SH-SY5Y (cell line): ENCODE measurements at regions not wholly inside any gene's neighbourhood (a gene's known extent, or its start where the extent isn't known, plus 50 kb on each side); places are given as distances from the start of the nearest gene placed in this dataset.

Source experiments
- GATA2 ChIP-seq: IDR thresholded peaks from 2 replicates; pipeline ENCODE4 v1.6.1; 2011; ENCODE audit warnings: mild to moderate bottlenecking, low read depth, low read length
- GATA3 ChIP-seq: IDR thresholded peaks from 2 replicates; pipeline ENCODE4 v1.6.1; 2011; ENCODE audit warnings: low read depth, mild to moderate bottlenecking, low read length, moderate library complexity

- TF ChIP-seq GATA2, result no peak
- no peak for TF ChIP-seq GATA3
Observed at GRCh38 chr1:199791495-199791894, 236.0 kb upstream of the NR5A2 start.

GRCh38 chr1:199792874-199793273, 234.6 kb upstream of the NR5A2 start:
- TF ChIP-seq GATA2 (no peak), GATA3 (no peak)

- no peak for TF ChIP-seq GATA3
- no peak for TF ChIP-seq GATA2
Observed at GRCh38 chr1:199794105-199794863, 233.2 kb upstream of the NR5A2 start.

GRCh38 chr1:199799116-199799515, 228.4 kb upstream of the NR5A2 start:
- TF ChIP-seq GATA2 (no peak), GATA3 (no peak)

- TF ChIP-seq GATA3 (no peak), GATA2 (no peak)
Observed at GRCh38 chr1:199804526-199804925, 223.0 kb upstream of the NR5A2 start.

GRCh38 chr1:199808110-199808870, 219.2 kb upstream of the NR5A2 start:
- TF ChIP-seq GATA3 (no peak), GATA2 (no peak)

- TF ChIP-seq GATA3, result no peak
- TF ChIP-seq GATA2, result no peak
Observed at GRCh38 chr1:199809311-199809710, 218.2 kb upstream of the NR5A2 start.

GRCh38 chr1:199811163-199811562, 216.3 kb upstream of the NR5A2 start:
- no peak for TF ChIP-seq GATA2
- TF ChIP-seq GATA3, result no peak

GRCh38 chr1:199813198-199813597, 214.3 kb upstream of the NR5A2 start:
- TF ChIP-seq GATA3 (no peak), GATA2 (no peak)

GRCh38 chr1:199815947-199816346, 211.6 kb upstream of the NR5A2 start:
- TF ChIP-seq GATA3 (no peak), GATA2 (no peak)

- TF ChIP-seq GATA3, result no peak
- no peak for TF ChIP-seq GATA2
Observed at GRCh38 chr1:199817266-199817665, 210.2 kb upstream of the NR5A2 start.

GRCh38 chr1:199821029-199821779, 206.3 kb upstream of the NR5A2 start:
- TF ChIP-seq GATA2 (no peak), GATA3 (no peak)

GRCh38 chr1:199832451-199832850, 195.1 kb upstream of the NR5A2 start:
- TF ChIP-seq GATA3, result no peak
- TF ChIP-seq GATA2, result no peak

GRCh38 chr1:199834711-199835110, 192.8 kb upstream of the NR5A2 start:
- no peak for TF ChIP-seq GATA3
- TF ChIP-seq GATA2, result no peak

GRCh38 chr1:199836430-199836829, 191.1 kb upstream of the NR5A2 start:
- no peak for TF ChIP-seq GATA3
- TF ChIP-seq GATA2, result no peak
